HepG2 (cell line): ENCODE measurements at regions not wholly inside any gene's neighbourhood (a gene's known extent, or its start where the extent isn't known, plus 50 kb on each side); places are given as distances from the start of the nearest gene placed in this dataset.

Experiments used
- ATAC-seq: fragments of 200-7000 bp; cut with Tn5 transposase; 3 replicates; pipeline ENCODE4 v1.9.1; 2020; ENCODE audit warnings: mild to moderate bottlenecking, moderate library complexity
- BruUV-seq: library from RNA; stranded (reverse); fragments of 400-500 nt; replicated peaks from 2 replicates; lab custom pipeline; 2021; lab: Mats Ljungman, UMichigan
- CTCF ChIA-PET: fragments of 300-600 bp; formaldehyde crosslinking; extraction: SDS; loops from one replicate; lab custom pipeline; 2021; ENCODE audit warnings: low total read pairs, inconsistent platforms, low intra/inter-chr PET ratio; lab: Yijun Ruan, JAX
- POLR2A ChIA-PET: fragments of 350-600 bp; sonication (Branson Sonifier 250); formaldehyde crosslinking; loops from one replicate; lab custom pipeline; 2020; ENCODE audit warnings: antibody characterized with exemption, inconsistent platforms; lab: Yijun Ruan, JAX
- DNase-seq: peaks from one replicate; pipeline ENCODE4 v3.0.0-alpha.2; 2015; ENCODE audit warnings: low spot score
- FAIRE-seq: peaks from 3 replicates; lab custom pipeline; 2011; peaks lifted over from hg19 to GRCh38; lab: Jason Lieb, UNC
- H2AFZ ChIP-seq: one replicate; pipeline ENCODE4 v1.6.1; 2011; ENCODE audit warnings: low read length, inconsistent platforms
- H3K27ac ChIP-seq: fragments of 300-600 bp; 3 replicates; pipeline ENCODE4 v1.8.0; 2011; ENCODE audit warnings: mixed run types, mild to moderate bottlenecking, mixed read lengths, low read length, inconsistent platforms; ENCODE audit not compliant: insufficient read depth; ENCODE audit errors: extremely low read length
- H3K27me3 ChIP-seq, 2 experiments: fragments of 200-600 bp in 1 of 2; 2 replicates in 1 of 2; 3 replicates in 1 of 2; pipeline versions ENCODE4 v1.6.0 to v1.8.0; 2011; ENCODE audit warnings: low read length in 2 of 2, mild to moderate bottlenecking in 2 of 2, moderate library complexity in 2 of 2, inconsistent platforms in 1 of 2; ENCODE audit not compliant: insufficient read depth in 2 of 2, control insufficient read depth in 1 of 2
- H3K36me3 ChIP-seq, 2 experiments: fragments of 200-600 bp in 1 of 2; replicated peaks in 1 of 2; 2 replicates in 1 of 2; 3 replicates in 1 of 2; pipeline versions ENCODE4 v1.5.1 to v1.8.0; 2011; ENCODE audit warnings: low read length in 2 of 2, inconsistent platforms in 1 of 2; ENCODE audit not compliant: insufficient read depth in 2 of 2, control insufficient read depth in 1 of 2
- H3K4me1 ChIP-seq: 2 replicates; pipeline ENCODE4 v1.5.1; 2012; ENCODE audit warnings: low read length, inconsistent platforms; ENCODE audit not compliant: insufficient read depth
- H3K4me2 ChIP-seq: 2 replicates; pipeline ENCODE4 v1.6.0; 2011; ENCODE audit warnings: low read depth, low read length, inconsistent platforms
- H3K4me3 ChIP-seq, 3 experiments: fragments of 200-600 bp in 1 of 3; sonication (generic), shearing (Covaris generic) in 1 of 3; replicated peaks in 1 of 3; 2 replicates each; pipeline ENCODE4 v1.5.1; 2011 to 2016; ENCODE audit warnings: low read length in 3 of 3, inconsistent platforms in 2 of 3, low read depth in 2 of 3, mild to moderate bottlenecking in 2 of 3, control low read depth in 1 of 3, mixed read lengths in 1 of 3; ENCODE audit not compliant: insufficient read depth in 1 of 3
- H3K79me2 ChIP-seq: one replicate; pipeline ENCODE4 v1.6.1; 2011; ENCODE audit warnings: low read length, inconsistent platforms; ENCODE audit not compliant: insufficient read depth
- H3K9ac ChIP-seq: 2 replicates; pipeline ENCODE4 v1.6.0; 2011; ENCODE audit warnings: mild to moderate bottlenecking, low read depth, low read length, inconsistent platforms; ENCODE audit not compliant: insufficient read depth
- H3K9me3 ChIP-seq: 2 replicates; pipeline ENCODE4 v1.5.1; 2012; ENCODE audit warnings: mild to moderate bottlenecking, low read length
- H4K20me1 ChIP-seq: 2 replicates; pipeline ENCODE4 v1.6.0; 2011; ENCODE audit warnings: inconsistent platforms, mild to moderate bottlenecking, low read length, moderate library complexity; ENCODE audit not compliant: insufficient read depth
- ATF4 ChIP-seq, 2 experiments: fragments of 450-650 bp in 1 of 2; sonication (generic) in 1 of 2; formaldehyde crosslinking; IDR thresholded peaks; 2 replicates each; pipeline versions ENCODE4 v1.5.0 to v1.8.0; 2020 to 2022; ENCODE audit warnings: mild to moderate bottlenecking in 1 of 2, missing genetic modification reagents in 1 of 2
- CEBPB ChIP-seq: IDR thresholded peaks from 2 replicates; pipeline ENCODE4 v1.6.1; 2011; ENCODE audit warnings: low read depth, low read length, improper control_type of control experiment, borderline replicate concordance
- CREM ChIP-seq, 2 experiments: sonication (generic) in 1 of 2; formaldehyde crosslinking in 1 of 2; IDR thresholded peaks; 2 replicates each; pipeline versions ENCODE4 v1.4.0 to v1.6.1; 2016 to 2020; ENCODE audit warnings: antibody characterized with exemption in 1 of 2, mild to moderate bottlenecking in 1 of 2, missing genetic modification reagents in 1 of 2
- EZH2 ChIP-seq: conservative IDR thresholded peaks from 2 replicates; pipeline ENCODE4 v1.6.1; 2012; ENCODE audit warnings: mild to moderate bottlenecking, low read depth, low read length, moderate library complexity
- KDM1A ChIP-seq: IDR thresholded peaks from 2 replicates; pipeline ENCODE4 v1.6.1; 2016; ENCODE audit warnings: missing compliant biosample characterization
- NR1H2 ChIP-seq: sonication (generic); formaldehyde crosslinking; IDR thresholded peaks from 2 replicates; pipeline ENCODE4 v1.8.1; 2022; ENCODE audit warnings: low read depth, missing genetic modification reagents, borderline replicate concordance
- ZNF180 ChIP-seq: sonication (generic); formaldehyde crosslinking; IDR thresholded peaks from 2 replicates; pipeline ENCODE4 v1.4.0; 2020; ENCODE audit warnings: low read depth, missing genetic modification reagents, borderline replicate concordance
- ZNF317 ChIP-seq: sonication (generic); formaldehyde crosslinking; IDR thresholded peaks from 2 replicates; pipeline ENCODE4 v1.5.0; 2020; ENCODE audit warnings: mild to moderate bottlenecking, missing genetic modification reagents
- ZNF790 ChIP-seq: sonication (generic); formaldehyde crosslinking; IDR thresholded peaks from 2 replicates; pipeline ENCODE4 v1.8.0; 2022; ENCODE audit warnings: missing genetic modification reagents, mild to moderate bottlenecking, borderline replicate concordance
- WGBS: methylation state at CpG from one replicate; pipeline ENCODE4 v1.1.6; 2017; ENCODE audit warnings: low lambda C conversion rate; 5-methylcytosine and 5-hydroxymethylcytosine counted together
- in situ Hi-C: cut with HindIII; loops from 2 replicates; pipeline ENCODE4 v1.10.0; 2017; ENCODE audit warnings: low pct_unique_long_range_greater_than_20kb; ENCODE audit not compliant: extremely low pct_ligation_motif_present
- intact Hi-C: fragments of 100-400 bp; cut with micrococcal nuclease; formaldehyde crosslinking; loops from one replicate; pipeline ENCODE4 v1.10.0; 2022; ENCODE audit not compliant: unreplicated experiment

GRCh38 chr9:3006851-3007250 is 163.0 kb upstream of the PUM3 start (continued):
- TF ChIP-seq CREM (IDR thresholded peaks at IDR 0.05) (no peak), CREM (CRISPR knock-in tag; IDR thresholded peaks at IDR 0.05) (no peak), ZNF317 (CRISPR knock-in tag) (no peak), KDM1A (CRISPR knock-in tag) (no peak)

GRCh38 chr9:3004572-3004971 is 160.7 kb upstream of the PUM3 start:
- 45% methylated on average over 1 of the region's 1 CpG for WGBS
- Histone ChIP-seq H3K79me2 (no peaks in the 10 kb centered on the region), H4K20me1 (no peaks in the 10 kb centered on the region), H3K27ac (no peak overlapping the region), H2AFZ (no peak overlapping the region), H3K27me3 (no peaks in the 10 kb centered on the region), H3K9me3 (no peaks in the 10 kb centered on the region), H3K4me3 (no peak overlapping the region), H3K4me1 (no peaks in the 10 kb centered on the region), H3K4me2 (no peak overlapping the region), H3K9ac (no peak overlapping the region), H3K36me3 (no peaks in the 10 kb centered on the region)
- no peak for FAIRE-seq
- TF ChIP-seq ZNF790 (CRISPR knock-in tag) (no peak), NR1H2 (no peak), ZNF180 (CRISPR knock-in tag) (no peak)
- ATAC-seq = no peak
- BruUV-seq = no TSS peak
- ChIA-PET POLR2A (no interaction called here), CTCF (no interaction called here)
- in situ Hi-C loops (no loop called here), intact Hi-C loops (no loop called here)
- no peak for DNase-seq

GRCh38 chr9:3001311-3001710 is 157.4 kb upstream of the PUM3 start:
- BruUV-seq = no TSS peak
- CTCF ChIA-PET = no interaction called here
- FAIRE-seq (no peak), DNase-seq (no peak), ATAC-seq (no peak)
- H3K4me1 ChIP-seq = no peaks in the 10 kb centered on the region
- in situ Hi-C loops = no loop called here
- no peaks in the 10 kb centered on the region for H3K9me3 ChIP-seq
- POLR2A ChIA-PET = no interaction called here
- intact Hi-C loops = no loop called here
- no peaks in the 10 kb centered on the region for H3K27me3 ChIP-seq
- TF ChIP-seq ATF4 (CRISPR knock-in tag; IDR thresholded peaks at IDR 0.05) (peak in 1 of 2 experiments; percentile 70; a peak in 2 of 4 replicates), EZH2 (no peak), CEBPB (0 out of 2 replicates have a peak, but pooled peaks have one; percentile 3)
- no peak overlapping the region for H3K27ac ChIP-seq
- H3K9ac ChIP-seq = no peak overlapping the region
- H4K20me1 ChIP-seq = no peaks in the 10 kb centered on the region
- no peaks in the 10 kb centered on the region for H3K79me2 ChIP-seq
- H3K4me3 ChIP-seq = no peak overlapping the region
- no peak overlapping the region for H2AFZ ChIP-seq
- no peaks in the 10 kb centered on the region for H3K36me3 ChIP-seq
- no peak overlapping the region for H3K4me2 ChIP-seq
